Adrenal gland (tissue), 9 donors: ENCODE measurements at regions not wholly inside any gene's neighbourhood (a gene's known extent, or its start where the extent isn't known, plus 50 kb on each side); places are given as distances from the start of the nearest gene placed in this dataset.

Experiments
- DNase-seq, 7 donors: peaks; one replicate each; pipeline ENCODE4 v3.0.0-alpha.2; 2019 to 2020
- H3K27ac ChIP-seq, 5 donors: fragments of 200-600 bp; sonication (generic) in 4 of 5; 1 replicate in 3 of 5; 2 replicates in 2 of 5; pipeline versions ENCODE4 v1.5.1 to v1.8.0; 2016 to 2020; ENCODE audit warnings: mild to moderate bottlenecking in 1 of 5
- H3K27me3 ChIP-seq: fragments of 200-600 bp; 2 replicates; pipeline ENCODE4 v1.8.0; 2021
- H3K36me3 ChIP-seq, 2 donors: fragments of 200-600 bp; replicated peaks in 1 of 2; 1 replicate in 1 of 2; 2 replicates in 1 of 2; pipeline versions ENCODE4 v1.5.1 to v1.8.0; 2018 to 2022
- H3K4me1 ChIP-seq, 2 donors: fragments of 200-600 bp; replicated peaks in 1 of 2; 1 replicate in 1 of 2; 2 replicates in 1 of 2; pipeline versions ENCODE4 v1.5.1 to v1.8.0; 2018 to 2021
- H3K4me3 ChIP-seq, 4 donors: fragments of 200-600 bp; sonication (generic) in 3 of 4; one replicate each; pipeline ENCODE4 v1.5.1; 2016 to 2018
- H3K9me3 ChIP-seq, 3 donors: fragments of 200-600 bp; sonication (generic) in 1 of 3; replicated peaks in 1 of 3; 1 replicate in 2 of 3; 2 replicates in 1 of 3; pipeline versions ENCODE4 v1.5.1 to v1.8.0; 2016 to 2021
- CTCF ChIP-seq, 6 experiments: fragments of 450-650 bp in 4 of 6; fragments of 200-600 bp in 2 of 6; sonication (generic) in 1 of 6; IDR thresholded peaks; 1 replicate in 5 of 6; 2 replicates in 1 of 6; pipeline versions ENCODE4 v1.5.1 to v1.8.0; 2016 to 2021; ENCODE audit warnings: antibody characterized with exemption in 6 of 6, mild to moderate bottlenecking in 2 of 6, moderate library complexity in 1 of 6
- POLR2A ChIP-seq, 2 donors: fragments of 450-650 bp; IDR thresholded peaks; one replicate each; pipeline ENCODE4 v1.6.1; 2017; ENCODE audit warnings: antibody characterized with exemption in 2 of 2, mild to moderate bottlenecking in 2 of 2, moderate library complexity in 1 of 2
- WGBS, 4 donors: extraction: QIAGEN DNeasy Blood & Tissue Kit in 2 of 4; methylation state at CpG; one replicate each; pipeline versions ENCODE4 v1.1.5 to v1.1.7; 2013 to 2017; 5-methylcytosine and 5-hydroxymethylcytosine counted together
- intact Hi-C, 2 donors: fragments of 100-400 bp; cut with DNase I; formaldehyde crosslinking; loops; one replicate each; pipeline versions ENCODE4 v1.14.1 to v1.15.0; 2022 to 2023
- donor health status: healthy with polysubstance abuse.
- donor health status: Bipolar disorder and iron deficiency.
- donor health status: DM: yes; HTN: yes; CAD: no.
- donor health status: DM: no; HTN: no; CAD: no.
- donor health status: DM: no; HTN: no; CAD: no.

GRCh38 chr5:74355041-74355824, 285.3 kb downstream of the ENC1 start:
- TF ChIP-seq POLR2A (IDR thresholded peaks at IDR 0.05) (no peak), CTCF (IDR thresholded peaks at IDR 0.05) (no peak)
- intact Hi-C loops, result no loop called here
- Histone ChIP-seq H3K4me1 (no peaks in the 10 kb centered on the region), H3K27me3 (no peaks in the 10 kb centered on the region), H3K9me3 (no peaks in the 10 kb centered on the region), H3K4me3 (no peak overlapping the region), H3K27ac (no peak overlapping the region), H3K36me3 (no peaks in the 10 kb centered on the region)
- WGBS, 4 donors, result 89 to 92% (median 91%) methylated on average over 5 to 6 of the region's 6 CpGs
- no peak for DNase-seq

- no peak for DNase-seq
- 65 to 80% (median 74%) methylated on average over 4 of the region's 4 CpGs for WGBS, 4 donors
- no peak for TF ChIP-seq POLR2A (IDR thresholded peaks at IDR 0.05)
- no peak for TF ChIP-seq CTCF (IDR thresholded peaks at IDR 0.05)
These were observed 288.3 kb downstream of the ENC1 start for GRCh38 chr5:74352256-74352655.

GRCh38 chr5:74342948-74343682, 297.4 kb downstream of the ENC1 start:
- TF ChIP-seq CTCF (IDR thresholded peaks at IDR 0.05) (no peak), POLR2A (IDR thresholded peaks at IDR 0.05) (no peak)
- no peak overlapping the region for H3K4me3 ChIP-seq
- 76 to 81% (median 77%) methylated on average over 5 of the region's 5 CpGs for WGBS, 4 donors
- no peaks in the 10 kb centered on the region for H3K9me3 ChIP-seq
- intact Hi-C loops, result no loop called here
- no peak overlapping the region for H3K27ac ChIP-seq
- DNase-seq, result no peak
- no peaks in the 10 kb centered on the region for H3K36me3 ChIP-seq
- H3K27me3 ChIP-seq, result no peaks in the 10 kb centered on the region
- H3K4me1 ChIP-seq, result no peaks in the 10 kb centered on the region

More at GRCh38 chr5:74352256-74352655, 288.3 kb downstream of the ENC1 start:
- H3K27me3 ChIP-seq, result no peaks in the 10 kb centered on the region
- no peaks in the 10 kb centered on the region for H3K4me1 ChIP-seq
- no peak overlapping the region for H3K27ac ChIP-seq
- no peaks in the 10 kb centered on the region for H3K9me3 ChIP-seq
- H3K4me3 ChIP-seq, result no peak overlapping the region
- H3K36me3 ChIP-seq, result no peaks in the 10 kb centered on the region
- intact Hi-C loops, result no loop called here

- 50 to 73% (median 65%) methylated on average over 2 of the region's 2 CpGs for WGBS, 4 donors
- no peak for TF ChIP-seq CTCF (IDR thresholded peaks at IDR 0.05)
- no peak for TF ChIP-seq POLR2A (IDR thresholded peaks at IDR 0.05)
These were observed 298.3 kb downstream of the ENC1 start for GRCh38 chr5:74342182-74342581.

More at GRCh38 chr5:74342182-74342581, 298.3 kb downstream of the ENC1 start:
- Histone ChIP-seq H3K27me3 (no peaks in the 10 kb centered on the region), H3K4me1 (no peaks in the 10 kb centered on the region), H3K4me3 (no peak overlapping the region), H3K27ac (no peak overlapping the region), H3K9me3 (no peaks in the 10 kb centered on the region), H3K36me3 (no peaks in the 10 kb centered on the region)
- no peak for DNase-seq
- intact Hi-C loops, result no loop called here
